Osteoblast (primary cell): ENCODE measurements at regions not wholly inside any gene's neighbourhood (a gene's known extent, or its start where the extent isn't known, plus 50 kb on each side); places are given as distances from the start of the nearest gene placed in this dataset.

Experiments
- DNase-seq: peaks from one replicate; pipeline ENCODE4 v3.0.0; 2011; ENCODE audit warnings: low spot score, mixed read lengths; ENCODE audit not compliant: insufficient read length; ENCODE audit errors: missing footprints
- H2AFZ ChIP-seq: 2 replicates; pipeline ENCODE4 v1.6.0; 2011; ENCODE audit warnings: mild to moderate bottlenecking, low read length
- H3K27ac ChIP-seq: 2 replicates; pipeline ENCODE4 v1.5.1; 2011; ENCODE audit warnings: mild to moderate bottlenecking, low read depth, low read length, moderate library complexity
- H3K27me3 ChIP-seq: 2 replicates; pipeline ENCODE4 v1.6.0; 2012; ENCODE audit warnings: mild to moderate bottlenecking, control low read depth, inconsistent platforms, low read length, moderate library complexity; ENCODE audit not compliant: insufficient read depth
- H3K36me3 ChIP-seq: 2 replicates; pipeline ENCODE4 v1.5.1; 2011; ENCODE audit warnings: mild to moderate bottlenecking, low read length, control low read depth, moderate library complexity; ENCODE audit not compliant: insufficient read depth
- H3K4me1 ChIP-seq: 2 replicates; pipeline ENCODE4 v1.5.1; 2011; ENCODE audit warnings: mild to moderate bottlenecking, low read length, control low read depth, moderate library complexity; ENCODE audit not compliant: insufficient read depth
- H3K4me2 ChIP-seq: 2 replicates; pipeline ENCODE4 v1.6.0; 2011; ENCODE audit warnings: mild to moderate bottlenecking, low read length; ENCODE audit not compliant: insufficient read depth
- H3K4me3 ChIP-seq: fragments of 200-600 bp; sonication (generic); 3 replicates; pipeline ENCODE4 v1.5.1; 2012; ENCODE audit warnings: mild to moderate bottlenecking, low read length, inconsistent platforms; ENCODE audit not compliant: insufficient read depth
- H3K79me2 ChIP-seq: 2 replicates; pipeline ENCODE4 v1.6.0; 2012; ENCODE audit warnings: mild to moderate bottlenecking, low read length, control low read depth, inconsistent platforms; ENCODE audit not compliant: insufficient read depth
- H3K9me3 ChIP-seq: 2 replicates; pipeline ENCODE4 v1.5.1; 2011; ENCODE audit warnings: low read depth, low read length, control low read depth
- H4K20me1 ChIP-seq: 2 replicates; pipeline ENCODE4 v1.6.0; 2012; ENCODE audit warnings: mild to moderate bottlenecking, low read length, control low read depth; ENCODE audit not compliant: insufficient read depth
- TF ChIP-seq, protein P1 (sequence below): IDR thresholded peaks from 2 replicates; pipeline ENCODE4 v1.5.1; 2011; ENCODE audit warnings: mild to moderate bottlenecking, low read depth, low read length, moderate library complexity; ENCODE audit errors: extremely low read depth

DNA sequence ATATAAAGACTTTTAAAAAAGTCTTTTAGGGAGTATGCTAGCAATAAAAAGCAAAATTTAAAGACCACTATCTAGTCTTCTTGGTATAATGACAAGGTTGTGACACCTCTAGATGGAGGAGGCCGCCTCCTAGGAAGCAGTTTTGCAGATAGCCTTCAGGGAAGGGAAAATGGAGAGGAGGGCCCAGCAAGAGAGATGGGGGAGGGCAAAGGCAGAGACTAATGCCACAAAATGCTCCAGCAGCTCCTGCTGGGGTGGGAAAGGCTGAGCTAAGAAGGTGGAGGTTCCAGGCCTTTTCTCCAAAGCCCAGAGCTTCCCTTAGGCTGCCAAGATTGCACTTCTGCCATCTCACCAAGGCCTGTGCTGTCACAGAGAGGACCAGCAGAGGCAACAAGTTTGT is 153.9 kb upstream of the THSD7B start:
- Histone ChIP-seq H3K4me3 (no peak overlapping the region), H3K27ac (no peak overlapping the region), H3K9me3 (no peaks in the 10 kb centered on the region), H4K20me1 (no peaks in the 10 kb centered on the region), H3K27me3 (no peaks in the 10 kb centered on the region), H3K36me3 (no peaks in the 10 kb centered on the region), H2AFZ (no peak overlapping the region), H3K4me2 (no peak overlapping the region), H3K79me2 (no peaks in the 10 kb centered on the region), H3K4me1 (no peaks in the 10 kb centered on the region)
- TF ChIP-seq, protein P1, sequence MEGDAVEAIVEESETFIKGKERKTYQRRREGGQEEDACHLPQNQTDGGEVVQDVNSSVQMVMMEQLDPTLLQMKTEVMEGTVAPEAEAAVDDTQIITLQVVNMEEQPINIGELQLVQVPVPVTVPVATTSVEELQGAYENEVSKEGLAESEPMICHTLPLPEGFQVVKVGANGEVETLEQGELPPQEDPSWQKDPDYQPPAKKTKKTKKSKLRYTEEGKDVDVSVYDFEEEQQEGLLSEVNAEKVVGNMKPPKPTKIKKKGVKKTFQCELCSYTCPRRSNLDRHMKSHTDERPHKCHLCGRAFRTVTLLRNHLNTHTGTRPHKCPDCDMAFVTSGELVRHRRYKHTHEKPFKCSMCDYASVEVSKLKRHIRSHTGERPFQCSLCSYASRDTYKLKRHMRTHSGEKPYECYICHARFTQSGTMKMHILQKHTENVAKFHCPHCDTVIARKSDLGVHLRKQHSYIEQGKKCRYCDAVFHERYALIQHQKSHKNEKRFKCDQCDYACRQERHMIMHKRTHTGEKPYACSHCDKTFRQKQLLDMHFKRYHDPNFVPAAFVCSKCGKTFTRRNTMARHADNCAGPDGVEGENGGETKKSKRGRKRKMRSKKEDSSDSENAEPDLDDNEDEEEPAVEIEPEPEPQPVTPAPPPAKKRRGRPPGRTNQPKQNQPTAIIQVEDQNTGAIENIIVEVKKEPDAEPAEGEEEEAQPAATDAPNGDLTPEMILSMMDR, result no peak
- peak; percentile 14 for DNase-seq

DNA sequence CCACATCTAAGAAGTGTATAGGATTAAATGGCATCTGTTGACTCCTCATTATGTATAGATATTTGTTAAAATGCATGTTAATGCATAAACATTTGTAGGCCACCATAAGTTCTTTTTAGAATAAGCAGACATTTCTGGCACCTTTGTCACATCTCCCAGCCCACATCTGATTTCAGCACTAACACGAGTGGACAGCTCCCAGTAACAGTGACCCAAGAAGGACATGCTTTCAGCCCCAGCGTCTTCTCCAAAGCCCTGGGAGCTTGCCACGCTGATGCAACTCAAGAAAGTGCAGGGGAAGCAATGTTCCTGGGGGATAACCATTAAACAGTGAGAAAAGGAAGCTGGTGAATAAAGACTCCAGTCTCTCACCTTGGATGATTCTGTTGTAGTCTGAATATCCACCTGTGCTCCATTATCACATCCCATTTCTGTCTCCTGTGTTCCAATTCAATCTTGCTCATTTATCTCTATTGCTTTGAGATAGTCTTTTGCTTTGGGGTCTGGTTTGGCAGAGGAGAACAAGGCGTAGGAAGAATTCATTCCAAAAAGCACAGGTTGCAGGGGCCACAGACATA is 182.6 kb upstream of the THSD7B start:
- Histone ChIP-seq H3K27me3 (no peaks in the 10 kb centered on the region), H3K4me1 (no peaks in the 10 kb centered on the region), H3K79me2 (no peaks in the 10 kb centered on the region), H4K20me1 (no peaks in the 10 kb centered on the region), H3K4me3 (no peak overlapping the region), H3K27ac (no peak overlapping the region), H3K36me3 (no peaks in the 10 kb centered on the region), H2AFZ (no peak overlapping the region), H3K9me3 (no peaks in the 10 kb centered on the region), H3K4me2 (no peak overlapping the region)
- TF ChIP-seq, protein P1, result no peak
- DNase-seq, result peak; percentile 23

DNA sequence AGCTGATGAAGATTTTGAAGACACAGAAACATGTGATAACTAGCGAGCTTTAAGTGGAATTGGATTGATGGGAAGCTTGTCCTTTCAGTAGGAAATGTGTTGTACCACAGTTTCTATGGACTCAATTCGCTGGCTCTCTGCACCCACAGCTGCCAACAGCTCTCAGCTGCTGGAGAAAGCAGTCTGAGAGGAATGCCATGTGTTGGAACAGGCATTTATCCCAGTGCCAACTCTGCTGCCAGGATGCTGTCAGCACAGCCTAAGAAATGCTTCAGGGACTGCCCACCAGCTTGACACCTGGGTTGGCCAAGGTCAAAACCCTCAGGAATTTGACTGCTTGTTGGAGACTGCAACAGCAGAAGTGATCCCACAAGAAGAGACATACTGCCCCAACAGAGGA is 193.0 kb upstream of the THSD7B start:
- H3K27ac ChIP-seq, result no peak overlapping the region
- H2AFZ ChIP-seq, result no peak overlapping the region
- no peak overlapping the region for H3K4me2 ChIP-seq
- TF ChIP-seq, protein P1, result no peak
- no peaks in the 10 kb centered on the region for H4K20me1 ChIP-seq
- no peak for DNase-seq
- H3K79me2 ChIP-seq, result no peaks in the 10 kb centered on the region
- H3K36me3 ChIP-seq, result no peaks in the 10 kb centered on the region
- no peaks in the 10 kb centered on the region for H3K27me3 ChIP-seq
- H3K4me3 ChIP-seq, result no peak overlapping the region
- H3K4me1 ChIP-seq, result no peaks in the 10 kb centered on the region
- H3K9me3 ChIP-seq, result no peaks in the 10 kb centered on the region

DNA sequence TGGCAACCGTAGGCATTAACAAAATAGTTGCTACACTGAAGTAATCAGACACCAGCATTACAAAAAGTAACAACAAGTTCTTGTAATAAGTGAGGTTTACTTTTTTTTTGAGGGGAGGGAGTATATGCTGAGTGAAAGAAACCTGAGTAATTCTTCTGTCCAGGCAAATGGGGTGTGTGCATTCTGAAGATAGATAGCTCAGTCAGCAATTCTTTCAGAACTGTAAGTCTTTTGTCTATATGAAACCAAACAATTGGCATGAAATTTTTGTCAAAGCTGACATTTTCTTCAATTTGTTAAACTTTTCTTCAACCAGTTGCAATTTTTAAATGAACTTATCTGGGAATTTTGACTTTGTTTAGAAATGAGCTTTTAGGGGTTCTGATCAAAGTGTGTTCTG is 208.1 kb upstream of the THSD7B start:
- Histone ChIP-seq H3K36me3 (no peaks in the 10 kb centered on the region), H3K4me2 (no peak overlapping the region), H2AFZ (no peak overlapping the region), H3K4me3 (no peak overlapping the region), H3K27ac (no peak overlapping the region), H3K27me3 (no peaks in the 10 kb centered on the region), H4K20me1 (no peaks in the 10 kb centered on the region), H3K4me1 (no peaks in the 10 kb centered on the region), H3K79me2 (no peaks in the 10 kb centered on the region), H3K9me3 (no peaks in the 10 kb centered on the region)
- TF ChIP-seq, protein P1, result no peak
- DNase-seq, result no peak
